ENCODE measurements at regions not wholly inside any gene's neighbourhood (a gene's known extent, or its start where the extent isn't known, plus 50 kb on each side); places are given as distances from the start of the nearest gene placed in this dataset.

- TF ChIP-seq CTCF (conservative IDR thresholded peaks at IDR 0.05; ENCODE audit: low read depth in 2 of 2) (no peak), EZH2phosphoT487 (IDR thresholded peaks at IDR 0.05; ENCODE audit: unreplicated experiment) (no peak)
These were observed 346.1 kb downstream of the ANXA1 start for GRCh38 chr9:73497796-73498195.
